ENCODE measurements at regions not wholly inside any gene's neighbourhood (a gene's known extent, or its start where the extent isn't known, plus 50 kb on each side); places are given as distances from the start of the nearest gene placed in this dataset.
A peak's percentile ranks its signal among the peaks of the same experiment; 100 is the strongest.

GRCh38 chr11:28726432-28726831, 618.2 kb downstream of the METTL15 start:
- H3K27ac ChIP-seq (ENCODE audit: poor library complexity, severe bottlenecking): no peak overlapping the region
- TF ChIP-seq, protein P1, sequence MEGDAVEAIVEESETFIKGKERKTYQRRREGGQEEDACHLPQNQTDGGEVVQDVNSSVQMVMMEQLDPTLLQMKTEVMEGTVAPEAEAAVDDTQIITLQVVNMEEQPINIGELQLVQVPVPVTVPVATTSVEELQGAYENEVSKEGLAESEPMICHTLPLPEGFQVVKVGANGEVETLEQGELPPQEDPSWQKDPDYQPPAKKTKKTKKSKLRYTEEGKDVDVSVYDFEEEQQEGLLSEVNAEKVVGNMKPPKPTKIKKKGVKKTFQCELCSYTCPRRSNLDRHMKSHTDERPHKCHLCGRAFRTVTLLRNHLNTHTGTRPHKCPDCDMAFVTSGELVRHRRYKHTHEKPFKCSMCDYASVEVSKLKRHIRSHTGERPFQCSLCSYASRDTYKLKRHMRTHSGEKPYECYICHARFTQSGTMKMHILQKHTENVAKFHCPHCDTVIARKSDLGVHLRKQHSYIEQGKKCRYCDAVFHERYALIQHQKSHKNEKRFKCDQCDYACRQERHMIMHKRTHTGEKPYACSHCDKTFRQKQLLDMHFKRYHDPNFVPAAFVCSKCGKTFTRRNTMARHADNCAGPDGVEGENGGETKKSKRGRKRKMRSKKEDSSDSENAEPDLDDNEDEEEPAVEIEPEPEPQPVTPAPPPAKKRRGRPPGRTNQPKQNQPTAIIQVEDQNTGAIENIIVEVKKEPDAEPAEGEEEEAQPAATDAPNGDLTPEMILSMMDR (IDR thresholded peaks at IDR 0.05; ENCODE audit: poor library complexity, severe bottlenecking): no peak
- H3K9me3 ChIP-seq (ENCODE audit: severe bottlenecking): no peaks in the 10 kb centered on the region
- H3K36me3 ChIP-seq (ENCODE audit: low read depth): no peaks in the 10 kb centered on the region
- no peaks in the 10 kb centered on the region for H3K27me3 ChIP-seq (ENCODE audit: insufficient read depth, poor library complexity, severe bottlenecking)
- H3K4me1 ChIP-seq (ENCODE audit: insufficient read depth, poor library complexity, severe bottlenecking): peaks cover 15% of the 10 kb centered on the region
- H3K4me3 ChIP-seq (ENCODE audit: severe bottlenecking): no peak overlapping the region
- DNase-seq (ENCODE audit: low spot score) (no peak), ATAC-seq (ENCODE audit: low read depth) (no peak)

DNA sequence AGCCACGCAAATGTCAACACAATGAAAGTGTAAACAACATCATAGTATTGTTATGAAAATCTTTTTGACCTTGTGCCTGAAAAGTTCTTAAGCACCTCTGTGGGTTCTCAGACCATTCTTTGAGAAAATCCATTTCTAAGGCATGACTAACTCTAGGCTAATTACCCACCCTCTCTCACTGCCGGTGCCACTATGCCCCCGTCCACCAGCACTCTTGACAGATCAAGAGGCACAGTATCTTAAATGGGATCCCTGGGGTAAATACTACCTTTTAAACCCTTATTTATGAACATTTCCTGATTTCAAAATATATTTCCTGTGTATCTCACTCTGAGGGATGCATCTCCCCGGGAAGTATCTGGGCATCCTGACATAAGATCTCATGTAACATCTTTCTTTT, 607.5 kb downstream of the METTL15 start:
- H3K9me3 ChIP-seq (ENCODE audit: severe bottlenecking): no peaks in the 10 kb centered on the region
- no peaks in the 10 kb centered on the region for H3K36me3 ChIP-seq (ENCODE audit: low read depth)
- ATAC-seq (ENCODE audit: low read depth) (no peak), DNase-seq (ENCODE audit: low spot score) (no peak)
- no peaks in the 10 kb centered on the region for H3K27me3 ChIP-seq (ENCODE audit: insufficient read depth, poor library complexity, severe bottlenecking)
- H3K4me1 ChIP-seq (ENCODE audit: insufficient read depth, poor library complexity, severe bottlenecking): no peaks in the 10 kb centered on the region
- no peak overlapping the region for H3K4me3 ChIP-seq (ENCODE audit: severe bottlenecking)
- TF ChIP-seq, protein P1 (IDR thresholded peaks at IDR 0.05; ENCODE audit: poor library complexity, severe bottlenecking): no peak
- H3K27ac ChIP-seq (ENCODE audit: poor library complexity, severe bottlenecking): no peak overlapping the region

DNA sequence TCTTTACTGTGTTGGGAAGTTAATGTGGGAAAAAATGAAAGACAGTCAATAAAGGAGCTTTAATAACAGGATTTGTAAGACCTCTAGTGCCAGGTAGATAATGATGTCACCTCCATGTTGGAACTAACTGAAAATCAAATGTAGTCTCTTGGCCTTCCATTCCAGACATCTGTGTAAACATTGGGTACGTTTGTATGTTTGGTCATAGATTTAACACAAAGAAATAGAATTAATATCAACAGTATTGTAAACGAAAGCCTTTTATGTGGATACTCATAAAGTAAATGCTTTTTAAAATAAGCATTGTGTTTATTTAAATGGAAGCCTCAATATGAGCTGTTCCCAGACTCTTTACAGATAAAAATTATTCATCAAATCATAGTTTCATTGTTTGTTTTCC, 605.7 kb downstream of the METTL15 start:
- H3K9me3 ChIP-seq (ENCODE audit: severe bottlenecking): no peaks in the 10 kb centered on the region
- TF ChIP-seq, protein P1 (IDR thresholded peaks at IDR 0.05; ENCODE audit: poor library complexity, severe bottlenecking): no peak
- no peaks in the 10 kb centered on the region for H3K4me1 ChIP-seq (ENCODE audit: insufficient read depth, poor library complexity, severe bottlenecking)
- no peak overlapping the region for H3K4me3 ChIP-seq (ENCODE audit: severe bottlenecking)
- ATAC-seq (ENCODE audit: low read depth): no peak
- no peak for DNase-seq (ENCODE audit: low spot score)
- H3K27me3 ChIP-seq (ENCODE audit: insufficient read depth, poor library complexity, severe bottlenecking): no peaks in the 10 kb centered on the region
- no peaks in the 10 kb centered on the region for H3K36me3 ChIP-seq (ENCODE audit: low read depth)
- no peak overlapping the region for H3K27ac ChIP-seq (ENCODE audit: poor library complexity, severe bottlenecking)

- peaks cover 8% of the 10 kb centered on the region for H3K4me1 ChIP-seq (ENCODE audit: insufficient read depth, poor library complexity, severe bottlenecking)
- H3K27me3 ChIP-seq (ENCODE audit: insufficient read depth, poor library complexity, severe bottlenecking): no peaks in the 10 kb centered on the region
- no peaks in the 10 kb centered on the region for H3K9me3 ChIP-seq (ENCODE audit: severe bottlenecking)
- DNase-seq (ENCODE audit: low spot score) (no peak), ATAC-seq (ENCODE audit: low read depth) (no peak)
- no peak overlapping the region for H3K27ac ChIP-seq (ENCODE audit: poor library complexity, severe bottlenecking)
- TF ChIP-seq, protein P1 (IDR thresholded peaks at IDR 0.05; ENCODE audit: poor library complexity, severe bottlenecking): no peak
- no peaks in the 10 kb centered on the region for H3K36me3 ChIP-seq (ENCODE audit: low read depth)
- H3K4me3 ChIP-seq (ENCODE audit: severe bottlenecking): no peak overlapping the region
Observed at GRCh38 chr11:28708075-28708474, 599.9 kb downstream of the METTL15 start.

GRCh38 chr11:28704801-28705200, 596.6 kb downstream of the METTL15 start:
- ATAC-seq (ENCODE audit: low read depth): no peak
- TF ChIP-seq, protein P1 (IDR thresholded peaks at IDR 0.05; ENCODE audit: poor library complexity, severe bottlenecking): no peak
- Histone ChIP-seq H3K4me1 (ENCODE audit: insufficient read depth, poor library complexity, severe bottlenecking) (peaks cover 25% of the 10 kb centered on the region), H3K36me3 (ENCODE audit: low read depth) (no peaks in the 10 kb centered on the region), H3K9me3 (ENCODE audit: severe bottlenecking) (peaks cover 4% of the 10 kb centered on the region), H3K4me3 (ENCODE audit: severe bottlenecking) (no peak overlapping the region), H3K27ac (ENCODE audit: poor library complexity, severe bottlenecking) (peak overlapping the region; percentile 90), H3K27me3 (ENCODE audit: insufficient read depth, poor library complexity, severe bottlenecking) (no peaks in the 10 kb centered on the region)
- DNase-seq (ENCODE audit: low spot score): no peak

Data from RWPE2 (cell line).